Adrenal gland (tissue), 5 donors: ENCODE measurements at regions not wholly inside any gene's neighbourhood (a gene's known extent, or its start where the extent isn't known, plus 50 kb on each side); places are given as distances from the start of the nearest gene placed in this dataset.

Experiments used
- CTCF ChIP-seq, 6 experiments: fragments of 450-650 bp in 4 of 6; fragments of 200-600 bp in 2 of 6; sonication (generic) in 1 of 6; IDR thresholded peaks; 1 replicate in 5 of 6; 2 replicates in 1 of 6; pipeline versions ENCODE4 v1.5.1 to v1.8.0; 2016 to 2021; ENCODE audit warnings: antibody characterized with exemption in 6 of 6, mild to moderate bottlenecking in 2 of 6, moderate library complexity in 1 of 6
- POLR2A ChIP-seq, 2 donors: fragments of 450-650 bp; IDR thresholded peaks; one replicate each; pipeline ENCODE4 v1.6.1; 2017; ENCODE audit warnings: antibody characterized with exemption in 2 of 2, mild to moderate bottlenecking in 2 of 2, moderate library complexity in 1 of 2
- donor health status: DM: no; HTN: no; CAD: no.

- TF ChIP-seq CTCF (IDR thresholded peaks at IDR 0.05) (no peak), POLR2A (IDR thresholded peaks at IDR 0.05) (no peak)
Measured at GRCh38 chr4:188363196-188363595, 224.0 kb downstream of the TRIML1 start.
